KG1 (cell line): ENCODE measurements at regions not wholly inside any gene's neighbourhood (a gene's known extent, or its start where the extent isn't known, plus 50 kb on each side); places are given as distances from the start of the nearest gene placed in this dataset.
"Not testable (repeated sequence)": the region's sequence is repeated elsewhere in the genome, so short reads cannot be mapped to it uniquely, and the experiment has no call there.

Experiments
- DNase-seq: peaks from one replicate; lab custom pipeline; 2025; lab: John Stamatoyannopoulos, UW

- DNase-seq: no peak
Measured at GRCh38 chr1:58062635-58063034, 483.9 kb downstream of the OMA1 start.

GRCh38 chr1:58060559-58061170, 485.9 kb downstream of the OMA1 start:
- no peak for DNase-seq

DNA sequence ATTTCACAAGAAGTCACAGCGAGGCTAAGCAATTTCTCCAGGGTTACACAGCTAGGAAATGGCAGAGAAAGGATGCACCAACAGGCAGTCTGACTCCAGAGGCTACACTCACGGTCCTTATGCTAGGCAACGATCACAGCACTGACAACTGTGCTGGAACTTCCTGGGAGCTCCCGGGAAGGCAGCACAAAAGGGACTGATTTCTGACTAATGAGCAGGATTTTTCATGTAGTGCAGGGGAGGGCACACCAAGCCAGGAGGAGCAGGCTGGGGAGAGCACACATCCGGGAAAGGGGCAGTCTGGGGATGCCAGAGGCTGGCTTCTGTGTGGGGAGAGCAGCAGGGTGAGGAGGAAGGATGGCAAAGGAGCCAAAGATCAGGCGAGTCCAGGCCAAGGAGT, 486.7 kb downstream of the OMA1 start:
- no peak for DNase-seq

- no peak for DNase-seq
Measured at GRCh38 chr1:58058323-58058722, 488.2 kb downstream of the OMA1 start.

DNA sequence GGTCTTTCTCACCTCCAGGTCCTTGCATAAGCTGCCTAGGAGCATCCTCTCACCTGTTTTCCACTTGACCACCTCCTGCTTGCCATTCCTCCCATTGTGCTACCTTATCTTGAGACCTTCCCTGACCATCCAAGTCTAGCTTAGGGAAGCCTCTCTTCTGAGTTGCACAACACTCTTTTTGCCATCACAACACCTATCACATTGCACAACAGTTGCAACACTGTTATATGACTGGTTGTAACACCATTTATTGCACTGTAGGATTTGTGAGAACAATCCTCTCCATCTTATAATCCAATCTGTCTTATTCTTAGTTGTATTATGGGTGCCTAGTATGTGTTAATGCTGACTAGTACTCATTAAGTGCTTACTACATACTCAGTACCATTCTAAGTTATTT, 488.7 kb downstream of the OMA1 start:
- DNase-seq: no peak

DNA sequence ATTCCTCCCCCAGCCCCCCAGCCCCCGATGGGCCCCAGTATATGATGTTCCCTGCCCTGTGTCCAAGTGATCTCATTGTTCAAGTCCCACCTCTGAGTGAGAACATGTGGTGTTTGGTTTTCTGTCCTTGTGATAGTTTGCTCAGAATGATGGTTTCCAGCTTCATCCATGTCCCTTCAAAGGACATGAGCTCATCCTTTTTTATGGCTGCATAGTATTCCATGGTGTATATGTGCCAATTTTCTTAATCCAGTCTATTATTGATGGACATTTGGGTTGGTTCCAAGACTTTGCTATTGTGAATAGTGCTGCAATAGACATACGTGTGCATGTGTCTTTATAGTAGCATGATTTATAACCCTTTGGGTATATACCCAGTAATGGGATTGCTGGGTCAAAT, 495.3 kb downstream of the OMA1 start:
- not testable (repeated sequence) for DNase-seq

DNA sequence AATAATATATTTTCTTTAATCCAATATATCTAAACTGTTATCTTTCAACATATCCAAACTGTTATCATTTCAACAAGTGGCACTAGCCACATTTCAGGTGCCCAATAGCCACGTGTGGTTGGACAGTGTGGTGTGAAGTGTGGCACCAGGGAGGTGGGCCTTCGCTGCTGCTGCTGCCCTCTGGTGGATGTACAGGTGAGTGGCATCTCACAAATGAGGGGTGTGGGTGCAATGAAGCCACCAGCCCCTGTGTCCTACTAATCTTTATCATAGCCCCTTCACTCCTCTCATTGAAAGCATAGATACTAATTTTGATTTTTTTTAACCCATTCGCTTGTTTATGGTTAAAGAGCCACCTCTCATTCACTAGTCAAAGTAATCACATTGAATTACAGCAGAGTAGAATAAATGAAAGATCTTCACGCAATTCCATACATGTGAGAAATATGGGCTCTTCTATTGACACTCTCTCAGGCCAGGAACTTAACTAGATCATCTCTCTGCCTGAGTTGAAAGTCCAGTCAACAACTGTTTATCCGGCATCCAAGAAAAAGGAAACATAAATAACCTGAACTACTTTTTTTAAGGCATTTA, 499.2 kb downstream of the OMA1 start:
- no peak for DNase-seq

DNA sequence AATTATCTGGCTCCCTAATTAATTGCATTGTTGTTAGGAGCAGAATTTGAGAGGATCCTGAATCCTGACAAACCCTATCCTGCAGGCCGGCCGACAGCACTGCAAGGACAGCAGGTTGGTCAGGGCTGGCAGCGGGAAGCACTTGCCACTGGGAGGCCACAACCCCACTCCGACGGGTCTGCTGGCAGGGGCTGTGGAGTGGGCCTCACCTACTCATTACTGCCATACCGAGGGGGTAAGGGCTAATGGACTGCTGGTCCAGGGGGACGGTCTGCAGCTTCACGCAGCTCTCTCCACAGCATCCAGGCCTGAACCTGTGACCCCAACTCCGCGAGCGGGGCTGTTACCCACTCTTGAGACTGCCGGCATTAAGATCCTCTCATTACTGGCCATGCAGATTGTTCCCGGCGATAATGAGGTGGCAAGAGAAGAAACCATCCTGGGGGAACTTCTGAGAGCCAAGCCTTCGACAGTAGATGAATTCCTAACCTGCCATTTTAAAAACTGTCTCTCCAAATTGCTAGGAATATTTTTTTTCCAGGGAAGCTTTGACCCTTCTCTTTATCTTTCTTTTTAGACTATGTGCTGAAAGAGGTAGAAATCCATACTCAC, 501.3 kb downstream of the OMA1 start:
- DNase-seq: no peak

DNA sequence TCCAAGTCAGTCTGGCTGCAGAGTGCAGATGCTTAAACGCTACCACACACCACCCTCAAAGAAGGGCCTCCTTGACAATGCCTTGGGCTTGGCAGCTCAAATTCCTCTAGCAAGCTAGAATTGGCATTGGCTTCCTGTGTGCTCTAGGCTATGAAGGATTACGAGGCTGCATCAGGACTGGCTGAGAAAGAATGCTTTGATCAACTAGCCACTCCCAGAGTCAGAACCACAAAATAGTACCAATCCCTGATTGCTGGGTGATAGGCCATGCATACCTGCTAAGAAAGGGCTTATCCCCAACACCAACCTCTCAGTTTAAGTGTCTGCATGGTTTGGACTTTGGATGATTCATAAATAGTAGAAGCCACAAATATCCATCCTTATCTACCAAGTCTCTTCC, 504.9 kb downstream of the OMA1 start:
- DNase-seq: no peak

GRCh38 chr1:58038574-58038973, 508.0 kb downstream of the OMA1 start:
- no peak for DNase-seq

DNA sequence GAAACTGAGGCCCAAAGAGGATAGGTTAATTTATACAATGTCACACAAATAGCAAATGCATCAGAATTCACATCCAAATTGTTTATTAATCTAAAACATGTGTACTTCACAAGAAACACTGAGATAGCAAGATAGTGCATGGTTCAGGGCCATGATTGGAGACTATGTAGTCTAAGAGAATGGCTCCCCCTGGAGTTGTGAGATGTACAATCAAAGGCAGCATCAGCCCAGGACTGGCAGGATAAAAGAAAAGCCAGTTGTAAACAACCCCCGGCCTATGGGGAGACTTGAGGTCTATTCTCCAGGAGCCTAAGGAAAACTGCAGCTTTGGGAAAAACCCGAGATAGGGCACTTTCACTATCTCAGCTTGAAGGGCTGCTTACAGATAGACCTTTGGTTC, 511.0 kb downstream of the OMA1 start:
- no peak for DNase-seq

GRCh38 chr1:58033311-58033710, 513.2 kb downstream of the OMA1 start:
- no peak for DNase-seq

GRCh38 chr1:58032611-58033073, 513.9 kb downstream of the OMA1 start:
- no peak for DNase-seq

DNA sequence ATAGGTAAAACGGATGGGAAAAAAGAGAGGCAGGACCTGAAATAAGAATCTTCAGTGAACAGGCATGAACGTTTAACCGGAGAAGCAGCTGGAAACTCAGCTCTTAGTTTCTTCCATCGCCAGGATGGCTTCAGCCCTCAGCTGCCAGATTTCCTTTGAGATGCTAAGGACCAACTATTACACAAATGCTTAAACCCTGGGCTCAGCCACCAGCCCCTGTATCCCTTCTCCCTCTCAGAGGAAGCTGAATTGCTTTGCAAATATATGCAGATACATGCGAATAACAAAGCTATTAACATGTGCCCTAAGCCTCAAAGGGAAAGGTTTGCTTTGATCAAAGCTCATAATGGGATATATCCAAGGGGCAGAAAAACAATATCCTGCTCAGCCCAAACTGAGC, 515.1 kb downstream of the OMA1 start:
- no peak for DNase-seq

DNA sequence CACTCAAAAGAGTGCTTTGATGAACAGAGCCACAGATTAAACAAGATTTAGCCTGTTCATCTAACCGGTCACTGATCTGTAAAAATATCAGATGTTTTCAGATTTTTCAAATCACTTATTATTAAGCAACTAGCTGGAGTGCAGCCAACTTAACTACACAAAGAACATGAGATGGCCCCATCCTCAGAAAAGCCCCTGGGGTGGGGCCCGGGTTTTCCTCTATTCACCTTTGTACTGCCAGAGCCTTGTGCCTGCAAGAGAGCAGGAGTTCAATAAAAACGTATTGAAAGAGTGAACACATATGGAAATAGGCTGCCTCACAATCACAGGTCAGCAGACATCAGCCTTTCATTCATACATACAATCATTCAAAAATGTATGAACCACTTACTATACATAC, 516.1 kb downstream of the OMA1 start:
- no peak for DNase-seq

DNA sequence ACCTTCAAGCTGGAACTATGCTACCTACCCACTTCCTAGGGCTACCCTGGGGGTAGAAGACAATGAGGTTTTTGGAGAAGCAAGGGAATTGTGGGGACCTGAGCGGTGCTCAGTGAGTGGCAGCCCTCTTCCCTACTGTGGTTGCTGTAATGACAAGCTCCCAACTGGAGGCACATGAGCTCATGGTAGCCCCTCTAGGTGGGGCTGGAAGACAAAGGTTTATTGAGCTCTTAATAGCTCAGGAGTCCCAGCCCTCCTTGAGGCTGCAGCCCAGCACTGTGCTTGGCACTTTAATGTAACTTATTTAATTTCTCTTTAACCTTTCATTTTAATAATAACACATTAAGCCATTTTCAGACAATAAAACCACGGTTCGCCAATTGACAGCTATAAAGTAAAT, 528.9 kb downstream of the OMA1 start:
- no peak for DNase-seq

DNA sequence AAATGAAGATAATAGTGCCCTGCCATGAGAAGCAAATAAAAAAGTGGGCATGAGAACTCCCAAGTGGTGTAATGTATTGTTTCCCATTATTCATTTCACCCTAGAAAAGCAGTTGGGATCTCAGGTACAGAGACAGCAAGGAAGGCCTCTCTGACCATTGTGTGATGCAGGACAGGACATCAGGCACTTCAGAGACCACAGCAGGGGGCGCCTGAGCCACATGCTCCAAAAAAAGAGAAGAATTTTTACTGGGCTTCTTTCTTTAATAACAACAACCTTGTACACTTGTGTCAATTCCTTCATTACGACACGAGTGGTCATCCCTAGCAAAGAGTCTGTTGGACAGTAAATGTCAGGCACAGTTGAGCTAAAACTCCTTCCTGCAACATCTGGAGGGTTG, 533.3 kb downstream of the OMA1 start:
- no peak for DNase-seq

DNA sequence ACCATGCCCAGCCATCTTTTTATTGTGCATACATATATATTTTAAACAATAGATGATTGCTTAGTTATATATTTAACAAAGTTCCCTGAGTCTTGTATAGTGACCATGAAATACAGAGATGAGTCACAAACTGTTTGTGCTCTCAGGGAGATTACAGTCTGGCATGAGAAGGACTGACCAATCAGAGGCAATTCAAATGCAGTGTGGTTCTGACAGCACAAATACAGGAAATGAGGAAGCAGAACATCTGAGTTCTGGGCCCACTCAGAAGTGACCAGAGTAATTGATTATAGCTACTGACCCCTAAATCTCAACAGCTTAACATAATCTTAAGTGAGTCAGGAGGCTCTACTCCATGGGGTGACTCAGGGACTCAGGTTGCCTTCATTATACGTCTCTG, 534.5 kb downstream of the OMA1 start:
- DNase-seq: no peak

DNA sequence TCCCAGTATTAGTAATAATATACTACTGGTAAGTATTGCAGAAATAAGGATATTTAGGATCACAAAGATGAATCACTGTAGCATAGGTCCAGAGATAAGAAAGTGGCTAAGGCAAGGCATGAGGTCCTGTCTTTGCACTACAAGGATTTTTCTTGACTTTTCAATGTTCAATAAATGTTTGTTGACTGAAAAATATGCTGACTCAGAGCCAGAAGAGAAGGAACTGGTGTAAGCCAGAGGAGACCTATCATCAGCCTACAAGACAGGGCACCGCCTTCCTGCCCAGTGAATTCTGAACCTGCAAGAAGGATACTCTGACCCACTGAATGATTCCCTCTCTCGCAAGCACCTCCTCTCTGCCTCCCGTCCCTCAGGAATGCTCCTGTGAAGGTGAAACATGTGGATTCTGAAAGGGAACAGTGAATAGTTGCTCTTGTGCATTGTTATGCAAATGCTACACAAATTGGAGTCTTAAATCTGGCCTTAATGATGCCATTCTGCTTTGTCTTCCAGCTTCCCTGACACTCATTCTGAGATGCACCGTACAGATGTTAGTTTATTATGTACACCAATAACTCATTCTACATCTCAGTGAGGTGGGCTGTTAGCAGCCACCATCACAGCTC, 540.0 kb downstream of the OMA1 start:
- no peak for DNase-seq

DNA sequence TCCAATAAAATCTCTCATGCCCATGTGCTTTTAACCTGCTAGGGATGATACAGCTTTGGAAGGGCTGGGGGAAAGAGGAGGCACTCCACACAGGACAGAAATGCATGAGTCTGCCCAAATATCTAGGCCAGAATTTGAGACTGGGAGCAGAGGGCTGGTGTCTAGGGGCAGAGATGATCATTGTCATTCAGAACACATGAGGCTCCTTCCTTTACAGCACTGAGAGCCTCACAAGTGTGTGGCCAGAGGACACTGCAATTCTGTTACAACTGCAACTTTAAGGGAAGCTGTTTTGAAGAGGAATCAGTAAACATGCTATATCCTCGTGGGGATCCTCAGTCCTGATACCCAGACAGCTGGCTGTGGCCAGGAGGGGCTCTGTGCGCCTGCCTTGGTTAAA, 541.3 kb downstream of the OMA1 start:
- DNase-seq: no peak

- DNase-seq: no peak
Measured at GRCh38 chr1:58003988-58004387, 542.5 kb downstream of the OMA1 start.

DNA sequence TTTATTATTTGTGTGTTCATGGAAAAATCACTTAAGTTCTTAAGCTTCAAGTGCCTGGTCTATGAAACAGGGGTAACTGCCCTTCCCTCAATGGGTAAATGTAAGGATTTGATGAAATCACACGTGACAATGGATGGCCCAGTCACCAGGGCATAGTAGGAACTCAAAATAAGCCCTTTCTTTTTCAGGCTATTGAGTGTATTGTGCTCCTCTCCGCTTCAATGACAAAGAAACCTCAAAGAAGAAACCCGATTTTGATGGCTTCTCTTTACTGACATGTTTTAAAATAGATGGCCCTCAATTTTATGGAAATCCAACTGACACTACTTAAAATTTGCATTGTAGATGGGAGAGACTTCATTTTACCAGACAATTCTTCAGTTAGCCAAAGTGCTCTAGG, 543.5 kb downstream of the OMA1 start:
- DNase-seq: no peak

GRCh38 chr1:58000821-58001220, 545.7 kb downstream of the OMA1 start:
- DNase-seq: no peak
